Activated naive CD4-positive, alpha-beta T cell treated with anti-CD3 and anti-CD28 coated beads, Interleukin-2, amount 50 U/mL, for 72 hours (primary cell): ENCODE measurements at regions not wholly inside any gene's neighbourhood (a gene's known extent, or its start where the extent isn't known, plus 50 kb on each side); places are given as distances from the start of the nearest gene placed in this dataset.

Experiments
- ATAC-seq, 2 donors: fragments of 150-1000 bp; cut with Tn5 transposase; 2 replicates each; pipeline ENCODE4 v1.10.0; 2021; ENCODE audit warnings: mild to moderate bottlenecking in 2 of 2, moderate library complexity in 2 of 2
- DNase-seq, 2 donors: peaks; one replicate each; pipeline ENCODE4 v3.0.0; 2021 to 2022; ENCODE audit warnings: low spot score in 2 of 2
- H3K27ac Mint-ChIP-seq, 2 donors: one replicate each; pipeline ENCODE4 v1.8.0; 2022; ENCODE audit warnings: mild to moderate bottlenecking in 2 of 2, mixed read lengths in 2 of 2
- H3K36me3 Mint-ChIP-seq, 2 donors: one replicate each; pipeline ENCODE4 v1.8.0; 2022; ENCODE audit warnings: mixed read lengths in 2 of 2
- H3K9me3 Mint-ChIP-seq, 2 donors: one replicate each; pipeline ENCODE4 v1.8.0; 2022; ENCODE audit warnings: mixed read lengths in 2 of 2

- no peak for DNase-seq
- Mint-ChIP-seq H3K36me3 (no peaks in the 10 kb centered on the region), H3K27ac (no peak overlapping the region), H3K9me3 (no peaks in the 10 kb centered on the region)
- no peak for ATAC-seq
Measured at GRCh38 chr2:12211326-12212175, 465.1 kb downstream of the LPIN1 start.

DNA sequence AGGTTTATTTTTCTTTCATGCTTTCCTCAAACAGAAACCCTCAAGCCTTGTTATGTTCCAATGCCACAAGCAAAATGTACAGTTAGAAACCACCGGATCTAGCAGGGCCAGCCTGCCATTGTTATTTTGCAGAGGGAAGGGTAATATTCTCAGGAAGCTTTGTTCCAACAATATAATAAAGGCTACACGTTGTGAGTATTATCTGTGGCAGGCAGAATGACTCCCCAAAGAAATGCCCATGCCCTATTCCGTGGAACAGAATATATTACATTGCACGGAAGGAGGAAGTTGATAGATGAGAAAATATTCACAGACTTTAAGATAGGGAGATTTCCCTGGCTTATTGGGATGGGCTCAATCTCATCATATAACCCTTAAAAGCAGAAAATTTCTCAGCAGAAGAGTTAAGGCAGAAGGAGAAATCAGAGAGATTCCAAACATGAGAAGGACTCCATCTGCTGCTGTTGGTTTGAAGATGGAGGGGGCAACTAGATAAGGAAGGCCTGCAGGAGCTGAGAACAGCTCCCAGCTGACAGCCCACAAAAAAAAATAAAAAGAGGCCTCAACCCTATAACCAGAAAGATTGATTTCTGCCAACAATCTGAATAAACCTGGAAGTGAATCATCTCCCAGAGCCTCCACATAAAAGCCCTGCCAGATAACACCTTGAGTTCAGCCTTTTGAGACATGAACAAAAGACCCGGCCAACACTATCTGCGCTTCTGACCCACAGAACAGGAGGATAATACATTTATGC, 466.6 kb downstream of the LPIN1 start:
- H3K27ac Mint-ChIP-seq: no peak overlapping the region
- H3K36me3 Mint-ChIP-seq: no peaks in the 10 kb centered on the region
- H3K9me3 Mint-ChIP-seq: no peaks in the 10 kb centered on the region
- DNase-seq (no peak), ATAC-seq (peak; percentile 51 to 89)

GRCh38 chr2:12217175-12217574, 470.7 kb downstream of the LPIN1 start:
- H3K9me3 Mint-ChIP-seq: peaks cover 4 to 5% of the 10 kb centered on the region in 2 donors
- peaks cover 0 to 9% of the 10 kb centered on the region in 2 donors for H3K36me3 Mint-ChIP-seq
- DNase-seq (no peak), ATAC-seq (no peak)
- no peak overlapping the region for H3K27ac Mint-ChIP-seq

DNA sequence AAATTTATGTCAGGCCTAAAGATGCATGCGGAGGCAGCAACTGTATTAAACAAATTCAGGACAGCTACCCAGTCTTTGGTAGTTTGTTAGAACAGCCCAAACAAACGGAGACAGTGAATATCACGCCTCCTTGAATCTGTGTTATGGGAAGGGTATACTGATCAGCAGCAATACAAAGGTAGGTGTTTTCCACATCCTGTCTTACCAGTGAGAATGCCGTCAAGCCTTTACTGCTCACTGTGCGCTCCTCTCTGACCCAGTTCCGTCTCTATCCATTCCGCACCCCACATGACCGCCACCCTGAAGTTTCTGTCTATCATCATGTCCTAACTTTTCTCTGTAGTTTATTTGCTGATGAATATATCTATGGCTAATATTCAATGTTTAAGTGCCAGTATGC, 473.3 kb downstream of the LPIN1 start:
- no peak overlapping the region for H3K27ac Mint-ChIP-seq
- peaks cover 21 to 30% of the 10 kb centered on the region in 2 donors for H3K36me3 Mint-ChIP-seq
- H3K9me3 Mint-ChIP-seq: peaks cover 20 to 23% of the 10 kb centered on the region in 2 donors
- ATAC-seq (no peak), DNase-seq (no peak)

DNA sequence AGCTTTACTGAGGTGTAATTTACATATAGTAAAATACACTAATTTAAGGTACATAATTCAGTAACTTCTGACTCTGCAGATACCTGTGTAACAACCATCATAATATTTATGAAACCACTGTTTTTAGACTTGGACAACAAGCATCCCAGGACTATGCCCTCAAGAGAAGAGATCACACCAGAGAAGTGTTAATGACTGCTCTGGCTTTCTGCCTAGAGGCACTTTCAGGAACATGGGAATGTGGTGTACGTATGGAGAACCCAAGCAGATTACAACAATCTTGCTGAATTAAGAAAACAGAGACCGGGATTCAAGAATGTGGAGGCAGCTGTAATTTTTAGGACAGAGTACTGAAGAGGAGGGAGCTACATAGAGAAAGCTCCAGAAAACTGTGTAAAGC, 475.2 kb downstream of the LPIN1 start:
- Mint-ChIP-seq H3K9me3 (peaks cover 29 to 30% of the 10 kb centered on the region in 2 donors), H3K27ac (no peak overlapping the region), H3K36me3 (peaks cover 35% of the 10 kb centered on the region in 2 donors)
- no peak for DNase-seq
- ATAC-seq: no peak

DNA sequence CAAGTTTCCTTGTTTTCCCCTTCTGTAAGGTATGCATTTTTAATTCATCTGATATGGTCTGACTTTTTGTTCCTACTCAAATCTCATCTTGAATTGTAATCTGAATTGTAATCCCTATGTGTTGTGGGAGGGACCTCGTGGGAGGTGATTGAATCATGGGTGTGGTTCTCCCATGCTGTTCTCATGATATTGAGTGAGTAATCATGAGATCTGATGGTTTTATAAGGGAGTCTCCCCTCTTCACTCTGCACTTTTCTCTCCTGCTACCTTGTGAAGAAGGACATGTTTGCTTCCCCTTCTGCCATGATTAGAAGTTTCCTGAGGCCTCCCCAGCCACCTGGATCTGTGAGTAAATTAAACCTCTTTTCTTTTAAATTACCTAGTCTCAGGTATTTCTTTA, 476.1 kb downstream of the LPIN1 start:
- Mint-ChIP-seq H3K27ac (no peak overlapping the region), H3K36me3 (peaks cover 35% of the 10 kb centered on the region in 2 donors), H3K9me3 (peaks cover 29 to 30% of the 10 kb centered on the region in 2 donors)
- DNase-seq: no peak
- ATAC-seq: peak in 1 of 2 donors; percentile 67

GRCh38 chr2:12223732-12224131, 477.3 kb downstream of the LPIN1 start:
- H3K36me3 Mint-ChIP-seq: peaks cover 35% of the 10 kb centered on the region in 2 donors
- DNase-seq: no peak
- no peak overlapping the region for H3K27ac Mint-ChIP-seq
- peaks cover 30 to 33% of the 10 kb centered on the region in 2 donors for H3K9me3 Mint-ChIP-seq
- no peak for ATAC-seq

GRCh38 chr2:12226653-12227052, 480.2 kb downstream of the LPIN1 start:
- H3K9me3 Mint-ChIP-seq: peaks cover 29 to 30% of the 10 kb centered on the region in 2 donors
- peaks cover 32 to 35% of the 10 kb centered on the region in 2 donors for H3K36me3 Mint-ChIP-seq
- no peak overlapping the region for H3K27ac Mint-ChIP-seq
- DNase-seq (no peak), ATAC-seq (no peak)

- H3K9me3 Mint-ChIP-seq: peaks cover 21 to 23% of the 10 kb centered on the region in 2 donors
- peak overlapping the region in 1 of 2 donors; percentile 7 for H3K27ac Mint-ChIP-seq
- H3K36me3 Mint-ChIP-seq: peaks cover 19 to 30% of the 10 kb centered on the region in 2 donors
- DNase-seq (no peak), ATAC-seq (no peak)
Measured at GRCh38 chr2:12227941-12228608, 481.6 kb downstream of the LPIN1 start.

GRCh38 chr2:12231288-12231687, 484.9 kb downstream of the LPIN1 start:
- peaks cover 0 to under 1% of the 10 kb centered on the region in 2 donors for H3K36me3 Mint-ChIP-seq
- no peak for DNase-seq
- peaks cover 0 to 5% of the 10 kb centered on the region in 2 donors for H3K9me3 Mint-ChIP-seq
- ATAC-seq: no peak
- H3K27ac Mint-ChIP-seq: no peak overlapping the region

- DNase-seq (no peak), ATAC-seq (no peak)
- Mint-ChIP-seq H3K36me3 (no peaks in the 10 kb centered on the region), H3K9me3 (peaks cover 0 to 4% of the 10 kb centered on the region in 2 donors), H3K27ac (no peak overlapping the region)
Measured at GRCh38 chr2:12232876-12233275, 483.9 kb upstream of the TRIB2 start.

DNA sequence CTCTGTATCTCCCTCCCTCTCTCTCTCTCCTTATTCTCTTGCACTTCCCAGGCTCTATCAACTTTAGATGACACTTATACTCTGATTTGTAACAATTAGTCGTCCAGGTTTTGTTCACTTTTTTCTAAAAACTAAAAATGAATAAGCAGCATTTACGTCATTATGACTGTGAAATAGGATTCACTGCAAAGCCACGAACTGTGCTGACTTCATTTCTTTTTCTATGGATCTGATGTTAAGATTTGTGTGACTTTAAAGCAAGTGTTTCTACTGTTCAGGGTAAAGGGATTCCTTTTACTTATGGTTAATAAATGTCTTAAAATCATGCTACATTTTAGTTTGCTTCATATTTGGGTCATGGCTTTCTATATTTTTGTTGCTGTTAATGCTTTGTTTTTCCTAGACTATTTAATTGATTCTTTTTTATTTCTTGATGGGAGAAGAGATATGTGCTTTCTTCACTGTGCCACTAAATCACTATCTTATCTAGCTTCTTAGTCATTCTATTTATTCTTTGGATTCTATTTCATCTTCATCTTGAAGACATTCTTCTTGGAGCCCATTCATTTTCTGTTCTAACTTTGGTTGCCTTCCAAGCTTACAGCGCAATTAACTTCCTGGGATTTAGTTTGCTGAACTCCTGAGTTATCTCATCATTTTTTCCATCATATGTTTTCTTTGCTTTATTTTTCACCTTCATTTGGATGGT, 480.4 kb upstream of the TRIB2 start:
- DNase-seq (no peak), ATAC-seq (no peak)
- H3K27ac Mint-ChIP-seq: no peak overlapping the region
- H3K36me3 Mint-ChIP-seq: no peaks in the 10 kb centered on the region
- H3K9me3 Mint-ChIP-seq: peaks cover 0 to 7% of the 10 kb centered on the region in 2 donors

- Mint-ChIP-seq H3K27ac (no peak overlapping the region), H3K9me3 (peaks cover 0 to 7% of the 10 kb centered on the region in 2 donors), H3K36me3 (no peaks in the 10 kb centered on the region)
- no peak for DNase-seq
- no peak for ATAC-seq
Measured at GRCh38 chr2:12240206-12240605, 476.5 kb upstream of the TRIB2 start.

DNA sequence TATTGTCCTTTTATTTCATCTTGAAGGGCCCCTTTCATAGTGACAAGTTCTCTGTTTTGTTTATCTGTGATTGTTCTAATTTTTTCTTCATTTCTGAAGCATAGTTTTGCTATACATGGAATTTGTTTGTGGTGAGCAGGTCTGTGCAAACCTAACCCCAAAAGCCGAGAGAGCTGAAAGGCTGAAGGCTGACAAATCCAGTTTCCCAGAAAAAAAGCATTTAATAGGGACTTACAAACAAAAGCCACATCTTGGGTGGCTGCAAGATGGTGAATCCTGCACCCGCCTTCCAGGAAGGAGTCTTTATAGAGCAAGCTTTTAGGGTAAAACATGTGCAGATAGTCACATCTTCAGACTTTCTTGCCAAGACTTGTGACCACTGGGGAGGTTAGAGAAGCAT, 473.4 kb upstream of the TRIB2 start:
- Mint-ChIP-seq H3K9me3 (peaks cover 0 to 7% of the 10 kb centered on the region in 2 donors), H3K36me3 (no peaks in the 10 kb centered on the region), H3K27ac (no peak overlapping the region)
- DNase-seq: no peak
- ATAC-seq: no peak

DNA sequence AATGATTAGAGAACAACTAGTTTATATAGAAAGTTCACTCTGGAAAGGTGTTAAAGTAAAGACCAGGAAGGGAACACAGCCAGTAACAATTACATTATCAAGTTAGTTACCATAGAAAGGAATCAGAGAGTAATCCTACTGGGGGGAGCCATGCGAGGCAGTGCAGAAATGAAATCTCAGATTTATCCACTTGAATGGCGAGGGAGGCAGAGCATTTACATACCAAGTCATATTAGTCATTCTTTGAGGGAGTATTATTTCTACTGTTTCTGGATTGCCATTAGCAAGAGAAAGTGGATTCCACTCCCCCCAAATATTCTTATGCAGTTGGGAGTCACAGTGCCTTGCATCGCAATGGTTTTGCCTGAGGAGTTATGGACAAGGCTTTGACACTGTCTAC, 472.7 kb upstream of the TRIB2 start:
- no peak for DNase-seq
- no peak overlapping the region for H3K27ac Mint-ChIP-seq
- H3K9me3 Mint-ChIP-seq: peaks cover 0 to 3% of the 10 kb centered on the region in 2 donors
- no peaks in the 10 kb centered on the region for H3K36me3 Mint-ChIP-seq
- no peak for ATAC-seq

DNA sequence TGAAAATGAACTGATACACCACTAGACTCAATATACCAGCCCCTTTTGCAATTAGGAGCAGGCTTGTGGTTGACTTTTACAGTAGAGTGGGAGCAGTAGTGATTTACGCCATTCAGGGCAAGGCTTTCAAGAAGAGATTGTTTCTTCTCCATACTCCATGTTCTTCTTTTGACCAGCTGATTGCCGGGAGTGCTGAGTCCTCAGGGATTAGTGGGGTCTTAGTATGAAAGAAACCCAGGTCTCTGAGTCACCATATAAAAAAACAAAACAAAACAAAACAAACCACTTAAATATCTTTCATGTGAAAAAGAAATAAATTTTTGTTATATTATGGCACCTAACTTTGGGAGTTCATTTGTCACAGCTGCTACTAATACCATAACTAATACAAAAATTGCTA, 465.6 kb upstream of the TRIB2 start:
- H3K27ac Mint-ChIP-seq: no peak overlapping the region
- peaks cover 0 to 5% of the 10 kb centered on the region in 2 donors for H3K9me3 Mint-ChIP-seq
- DNase-seq: no peak
- no peak for ATAC-seq
- H3K36me3 Mint-ChIP-seq: no peaks in the 10 kb centered on the region
